ENCODE measurements at regions not wholly inside any gene's neighbourhood (a gene's known extent, or its start where the extent isn't known, plus 50 kb on each side); places are given as distances from the start of the nearest gene placed in this dataset.

- TF ChIP-seq FOXM1 (IDR thresholded peaks at IDR 0.05; ENCODE audit: borderline replicate concordance) (no peak), SP1 (IDR thresholded peaks at IDR 0.05) (no peak), FOXK2 (IDR thresholded peaks at IDR 0.05) (no peak), TARDBP (IDR thresholded peaks at IDR 0.05) (no peak), BHLHE40 (IDR thresholded peaks at IDR 0.05; ENCODE audit: borderline replicate concordance) (no peak), ARNT (IDR thresholded peaks at IDR 0.05) (no peak), ZNF384 (IDR thresholded peaks at IDR 0.05) (no peak)
- TF ChIP-seq, protein P1, sequence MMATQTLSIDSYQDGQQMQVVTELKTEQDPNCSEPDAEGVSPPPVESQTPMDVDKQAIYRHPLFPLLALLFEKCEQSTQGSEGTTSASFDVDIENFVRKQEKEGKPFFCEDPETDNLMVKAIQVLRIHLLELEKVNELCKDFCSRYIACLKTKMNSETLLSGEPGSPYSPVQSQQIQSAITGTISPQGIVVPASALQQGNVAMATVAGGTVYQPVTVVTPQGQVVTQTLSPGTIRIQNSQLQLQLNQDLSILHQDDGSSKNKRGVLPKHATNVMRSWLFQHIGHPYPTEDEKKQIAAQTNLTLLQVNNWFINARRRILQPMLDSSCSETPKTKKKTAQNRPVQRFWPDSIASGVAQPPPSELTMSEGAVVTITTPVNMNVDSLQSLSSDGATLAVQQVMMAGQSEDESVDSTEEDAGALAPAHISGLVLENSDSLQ (IDR thresholded peaks at IDR 0.05) = no peak
Observed at GRCh38 chr19:30870876-30871275, 478.4 kb downstream of the TSHZ3 start.

Data from HEK293T (cell line).